ENCODE measurements at regions not wholly inside any gene's neighbourhood (a gene's known extent, or its start where the extent isn't known, plus 50 kb on each side); places are given as distances from the start of the nearest gene placed in this dataset.

DNA sequence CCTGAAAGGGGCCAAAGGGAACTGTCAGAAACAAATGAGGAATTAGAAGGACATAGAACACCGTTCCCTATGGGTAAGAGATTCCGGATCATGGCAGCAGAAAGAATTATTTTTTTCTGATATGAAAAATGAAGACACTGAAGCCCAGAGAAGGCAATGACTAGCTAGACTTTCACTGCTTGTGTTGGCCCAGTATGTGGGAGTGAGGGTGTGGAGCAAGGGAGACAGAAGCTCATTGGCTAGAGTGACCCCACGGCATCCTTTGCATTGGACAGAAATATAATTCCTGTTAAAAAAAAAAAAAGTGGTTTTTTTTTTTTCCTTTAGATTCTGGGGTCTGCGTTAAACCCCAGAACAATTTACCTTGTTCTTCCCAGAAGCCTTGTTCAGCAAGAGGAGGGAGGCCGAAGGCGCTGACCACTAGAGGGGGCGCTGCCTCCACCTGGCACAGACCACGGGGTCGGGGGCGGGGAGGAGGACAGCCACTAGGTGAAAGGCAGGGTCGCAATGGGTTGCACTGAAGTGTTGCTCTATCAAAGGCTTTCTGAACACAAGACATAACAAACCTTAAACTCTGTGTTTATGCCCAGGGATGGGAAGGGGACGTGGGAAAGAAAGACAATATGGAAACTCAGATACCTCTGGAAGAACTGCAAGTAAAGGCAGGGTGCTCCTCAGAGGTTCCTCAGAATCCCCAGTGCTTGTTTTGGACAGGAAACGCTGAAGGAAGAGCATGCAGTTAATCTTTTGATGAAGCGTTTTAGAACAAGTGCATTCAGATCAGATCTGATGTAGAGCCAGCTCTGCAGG is 156.8 kb downstream of the KCNA5 start:
- DNase-seq: peak in 1 of 2 donors; percentile 2

GRCh38 chr12:5201554-5202218 is 158.0 kb downstream of the KCNA5 start:
- DNase-seq: no peak

- DNase-seq: no peak
Measured at GRCh38 chr12:5203274-5203673, 159.6 kb downstream of the KCNA5 start.

DNA sequence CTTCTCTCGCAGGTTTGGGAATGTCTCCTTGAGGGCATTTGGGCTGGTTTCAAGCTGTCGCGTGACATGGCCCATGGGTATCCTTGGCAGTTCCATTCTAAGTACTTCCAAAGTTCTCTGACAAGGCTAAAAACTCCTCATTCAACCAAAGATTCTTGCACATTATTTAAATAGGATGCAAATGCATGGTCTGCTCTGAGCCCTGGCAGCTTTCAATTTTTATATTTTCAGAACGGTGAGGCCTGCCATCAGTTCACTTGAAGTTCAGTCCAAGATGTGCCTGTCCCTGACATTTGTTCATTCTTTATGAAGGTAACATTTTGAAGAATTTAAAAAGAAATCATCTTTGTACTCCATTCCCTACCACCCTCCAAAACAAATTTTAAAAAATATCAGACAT is 160.0 kb downstream of the KCNA5 start:
- DNase-seq: no peak

GRCh38 chr12:5204271-5204670 is 160.6 kb downstream of the KCNA5 start:
- DNase-seq: no peak

DNA sequence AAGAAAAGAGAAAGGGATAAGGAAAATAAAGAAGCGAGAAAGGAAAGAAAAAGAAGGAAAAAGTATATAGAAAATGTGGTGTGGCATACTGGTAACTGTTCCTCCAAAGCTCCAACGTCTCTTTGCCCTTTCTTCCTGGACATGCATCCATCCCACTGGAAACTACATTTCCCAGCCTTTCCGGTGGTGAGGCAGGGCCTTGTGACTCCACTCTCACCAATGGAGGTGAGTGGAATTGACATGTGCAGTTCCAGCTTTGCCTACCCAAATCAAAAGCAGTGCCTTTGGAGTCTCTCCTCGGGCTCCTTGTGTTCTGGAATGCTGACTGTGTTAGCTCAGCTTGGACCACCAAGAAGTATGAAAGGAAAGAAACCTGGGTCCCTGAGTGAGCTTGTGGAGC is 161.2 kb downstream of the KCNA5 start:
- no peak for DNase-seq

DNA sequence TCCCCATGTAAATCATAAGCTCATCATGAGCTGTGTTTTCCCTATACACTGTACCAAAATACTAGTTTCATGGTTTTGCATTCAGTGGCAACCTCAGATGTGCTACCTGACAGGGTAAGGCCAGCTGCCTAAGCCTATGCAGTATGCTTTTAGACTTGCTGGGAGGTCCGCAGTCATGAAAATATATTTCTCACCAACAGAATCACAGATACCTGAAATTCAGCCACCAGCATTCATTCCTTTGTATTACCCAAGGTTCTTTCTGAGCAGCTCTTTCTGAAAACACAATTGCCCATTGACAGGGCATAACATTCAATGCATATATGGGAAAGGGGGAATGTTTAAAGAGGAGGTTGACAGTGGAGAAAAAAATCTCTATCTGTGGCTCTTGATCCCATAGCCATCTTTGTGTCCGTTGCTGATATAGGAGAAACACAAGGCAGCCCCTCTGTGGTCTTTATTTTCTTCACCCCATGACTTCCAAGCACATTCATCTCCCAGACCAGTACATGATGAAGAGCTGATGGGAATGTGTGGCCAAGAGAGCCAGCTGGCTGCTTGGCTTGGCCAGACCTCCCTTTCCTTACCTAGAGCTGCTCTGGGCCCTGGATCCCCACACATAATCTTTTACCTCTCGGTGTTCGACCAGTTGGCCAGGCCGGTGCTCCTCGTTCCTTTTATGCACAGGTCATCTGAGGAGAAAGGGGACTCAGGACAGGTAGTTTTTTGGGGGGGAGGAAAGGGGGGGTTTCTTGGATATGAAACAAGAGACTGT is 162.9 kb downstream of the KCNA5 start:
- DNase-seq: no peak

DNA sequence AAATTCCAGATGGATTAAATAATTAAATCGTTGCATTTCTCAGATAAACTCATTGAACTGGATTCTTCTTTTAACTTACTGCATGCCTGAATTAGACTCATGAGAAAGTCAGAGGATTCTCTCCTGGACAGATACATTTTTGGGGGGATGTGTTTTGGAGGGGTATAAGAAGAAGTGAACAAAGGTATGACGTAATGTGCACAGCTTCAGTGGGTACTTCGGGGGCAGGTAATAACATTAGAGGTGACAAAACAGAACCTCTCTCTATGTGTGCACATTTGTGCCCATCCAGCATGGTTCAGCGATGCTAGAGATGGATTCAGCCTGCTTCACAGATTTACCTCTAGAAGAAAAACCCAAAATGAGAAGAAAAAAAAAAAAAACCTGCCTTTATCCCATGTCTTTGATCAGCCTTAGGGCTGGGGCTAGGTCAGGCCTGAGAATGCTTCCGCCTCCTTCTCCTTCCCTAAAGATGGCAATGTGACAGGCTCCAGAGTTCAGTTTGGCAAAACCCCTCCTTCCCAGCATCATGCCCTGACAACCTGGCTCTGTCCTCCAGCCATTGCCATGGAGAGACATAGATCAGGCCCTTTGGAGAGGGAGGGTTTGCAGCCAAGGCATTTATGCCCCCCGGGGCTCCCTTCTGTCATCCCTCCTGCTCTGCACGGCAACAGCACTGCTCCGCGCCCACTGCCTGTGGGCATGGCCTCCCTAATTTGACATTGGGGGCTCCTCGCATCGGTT is 166.7 kb downstream of the KCNA5 start:
- DNase-seq: no peak

DNA sequence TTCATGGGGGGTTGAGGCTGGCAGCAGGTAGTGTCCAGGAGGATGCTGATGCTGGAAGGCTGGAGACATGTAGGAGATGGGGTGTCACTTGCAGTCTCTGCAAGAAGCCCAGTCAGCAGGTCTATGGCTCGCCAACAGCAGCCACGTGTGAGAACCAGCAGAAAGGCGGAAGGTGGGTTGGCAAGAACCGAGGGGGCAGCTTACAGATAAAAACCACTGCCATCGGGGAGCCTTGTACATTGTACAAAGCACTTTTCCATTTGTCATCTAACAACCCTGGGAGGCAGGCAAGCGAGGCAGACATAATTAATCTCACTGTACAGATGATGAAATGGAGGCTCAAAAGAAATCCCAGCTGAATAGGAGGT is 167.2 kb downstream of the KCNA5 start:
- no peak for DNase-seq

DNA sequence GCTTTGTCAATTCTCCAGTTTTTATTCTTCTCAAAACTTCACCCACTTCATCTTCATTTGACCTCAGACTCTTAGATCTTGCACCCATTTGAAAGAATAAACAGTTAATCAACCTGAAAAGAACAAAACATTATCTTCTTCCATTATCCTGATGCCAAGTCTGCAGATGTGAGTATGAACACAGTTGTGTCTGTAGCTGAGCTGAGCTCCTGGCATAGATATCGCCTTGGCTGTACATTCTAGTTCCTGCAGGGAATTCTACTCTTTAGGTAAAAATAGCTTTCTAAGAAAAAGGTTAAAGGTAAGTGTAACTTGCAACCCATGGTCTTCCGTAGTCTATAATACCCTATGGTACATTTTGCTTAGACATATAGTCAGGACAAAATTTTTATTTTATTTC is 169.7 kb downstream of the KCNA5 start:
- no peak for DNase-seq

GRCh38 chr12:5213990-5214389 is 170.3 kb downstream of the KCNA5 start:
- no peak for DNase-seq

DNA sequence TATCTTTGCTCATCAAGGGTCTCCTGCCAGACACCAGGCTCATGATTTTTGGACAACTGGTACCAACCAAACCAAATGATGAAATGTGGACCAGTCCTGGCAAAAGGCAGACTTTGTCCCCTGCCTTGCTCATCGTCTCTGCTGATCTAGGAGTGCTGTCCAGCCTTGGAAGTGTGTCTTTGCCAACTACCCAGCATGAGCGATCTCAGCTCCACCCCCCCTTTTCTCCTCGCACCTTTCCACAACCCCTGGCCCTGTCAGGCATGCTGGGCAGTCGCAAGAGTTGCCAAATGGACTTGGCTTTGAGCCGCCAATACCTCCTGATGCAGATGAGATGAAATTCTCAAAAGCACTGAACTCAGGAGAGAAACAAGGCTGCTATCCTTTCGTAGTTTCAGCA is 174.3 kb downstream of the KCNA5 start:
- DNase-seq: no peak

- no peak for DNase-seq
Measured at GRCh38 chr12:5220099-5220498, 176.4 kb downstream of the KCNA5 start.

- no peak for DNase-seq
Measured at GRCh38 chr12:5220835-5221234, 177.2 kb downstream of the KCNA5 start.

DNA sequence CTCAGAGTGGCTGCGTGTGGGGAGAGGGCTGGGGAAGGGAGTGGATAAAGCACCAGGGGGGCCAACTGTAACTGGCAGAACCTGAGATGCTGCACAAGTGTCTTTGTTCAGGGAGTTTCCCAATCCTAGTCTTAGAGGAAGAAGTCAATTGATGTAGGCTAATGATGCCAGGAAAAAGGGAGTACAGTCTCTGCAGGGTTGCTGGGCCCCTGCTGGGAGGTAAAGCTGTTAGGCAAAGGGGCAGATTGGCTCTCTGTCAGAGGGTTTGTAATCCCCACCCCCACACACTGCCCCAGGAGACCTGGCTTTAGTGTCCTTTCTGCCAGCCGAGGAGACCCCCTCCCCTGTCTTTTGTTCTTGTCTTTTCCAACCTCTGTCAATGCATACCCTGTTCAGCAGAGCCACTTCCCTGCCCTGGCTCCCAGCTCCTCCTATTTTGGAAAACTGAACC is 178.4 kb downstream of the KCNA5 start:
- no peak for DNase-seq

- no peak for DNase-seq
Measured at GRCh38 chr12:5222729-5223128, 179.1 kb downstream of the KCNA5 start.

- DNase-seq: no peak
Measured at GRCh38 chr12:5223881-5224280, 180.2 kb downstream of the KCNA5 start.

DNA sequence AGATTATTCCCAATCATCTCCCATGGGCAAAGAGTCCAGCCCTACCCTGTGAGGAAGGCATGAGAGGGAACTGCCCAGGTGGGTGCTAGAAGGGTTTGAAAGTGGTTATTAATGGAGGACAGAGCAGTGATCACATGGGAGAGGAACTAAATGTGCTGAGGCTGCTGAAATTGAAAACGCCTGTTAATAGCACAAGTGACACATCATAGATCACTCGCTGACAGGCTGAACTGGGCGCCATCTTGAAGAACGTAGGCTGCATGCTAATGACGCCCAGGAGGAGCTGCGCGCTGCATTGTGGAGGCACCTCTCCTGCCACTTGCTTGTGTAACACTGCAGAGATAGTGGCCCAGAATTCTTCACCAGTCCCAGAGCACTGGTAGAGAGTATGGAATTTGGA is 182.9 kb downstream of the KCNA5 start:
- DNase-seq: no peak

GRCh38 chr12:5227708-5228373 is 184.2 kb downstream of the KCNA5 start:
- DNase-seq: no peak

DNA sequence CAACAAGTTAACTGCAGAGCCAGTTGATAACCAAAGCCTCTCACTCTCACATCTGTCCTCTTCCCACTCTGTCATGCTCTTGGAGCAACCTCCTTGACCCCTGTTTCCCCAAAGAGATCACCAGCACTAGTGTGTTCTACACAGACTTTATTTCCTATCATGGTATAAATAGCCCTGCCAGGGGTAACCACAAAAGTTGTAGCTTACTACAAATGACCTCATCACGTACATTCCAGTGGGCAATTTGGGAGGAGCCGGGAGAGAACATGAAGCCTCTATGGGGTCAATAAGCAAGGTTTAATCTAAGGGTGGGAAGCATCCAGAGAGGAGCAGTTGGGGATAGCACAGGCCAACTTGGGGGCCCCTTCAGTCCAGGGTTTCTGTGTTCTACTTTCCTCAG is 186.5 kb downstream of the KCNA5 start:
- DNase-seq: no peak

DNA sequence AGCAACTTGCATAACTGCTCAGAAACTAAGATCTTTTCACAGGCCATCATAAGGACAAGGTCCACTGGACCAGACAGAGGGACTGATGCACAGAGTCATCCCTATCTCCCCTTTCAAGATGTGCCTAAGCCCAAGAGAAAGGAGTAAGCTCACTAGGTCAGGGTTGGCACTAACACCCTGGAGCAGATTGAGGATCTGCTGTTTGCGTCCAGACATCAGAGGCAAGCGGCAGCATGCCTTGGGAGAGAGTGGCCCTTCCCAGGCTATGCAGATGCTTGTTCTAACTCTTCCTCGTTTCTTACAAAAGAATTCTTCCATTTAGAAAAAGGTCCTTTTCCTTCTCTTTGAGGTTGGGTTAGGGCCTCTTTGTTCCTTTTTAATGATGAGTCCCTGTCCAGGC is 187.2 kb downstream of the KCNA5 start:
- no peak for DNase-seq

GRCh38 chr12:5232291-5232690 is 188.6 kb downstream of the KCNA5 start:
- DNase-seq: no peak

All from hippocampal formation (tissue), 2 donors.